Memory B cell (primary cell): ENCODE measurements at regions not wholly inside any gene's neighbourhood (a gene's known extent, or its start where the extent isn't known, plus 50 kb on each side); places are given as distances from the start of the nearest gene placed in this dataset.

Source experiments
- ATAC-seq: fragments of 150-1000 bp; cut with Tn5 transposase; 2 replicates; pipeline ENCODE4 v1.10.0; 2021; ENCODE audit warnings: low read depth, mild to moderate bottlenecking, moderate library complexity
- DNase-seq, 2 donors: peaks; one replicate each; pipeline ENCODE4 v3.0.0; 2022; ENCODE audit warnings: low spot score in 2 of 2
- H3K27ac Mint-ChIP-seq: one replicate; pipeline ENCODE4 v1.8.0; 2022; ENCODE audit warnings: mild to moderate bottlenecking, moderate library complexity, mixed read lengths
- H3K27me3 Mint-ChIP-seq: one replicate; pipeline ENCODE4 v1.8.0; 2022; ENCODE audit warnings: mixed read lengths
- H3K36me3 Mint-ChIP-seq: one replicate; pipeline ENCODE4 v1.8.0; 2022; ENCODE audit warnings: mild to moderate bottlenecking, mixed read lengths
- H3K4me1 Mint-ChIP-seq: one replicate; pipeline ENCODE4 v1.8.0; 2022; ENCODE audit warnings: mixed read lengths
- H3K4me3 Mint-ChIP-seq: one replicate; pipeline ENCODE4 v1.8.0; 2022; ENCODE audit warnings: mild to moderate bottlenecking, moderate library complexity, mixed read lengths
- H3K9me3 Mint-ChIP-seq: one replicate; pipeline ENCODE4 v1.8.0; 2022; ENCODE audit warnings: mixed read lengths

DNA sequence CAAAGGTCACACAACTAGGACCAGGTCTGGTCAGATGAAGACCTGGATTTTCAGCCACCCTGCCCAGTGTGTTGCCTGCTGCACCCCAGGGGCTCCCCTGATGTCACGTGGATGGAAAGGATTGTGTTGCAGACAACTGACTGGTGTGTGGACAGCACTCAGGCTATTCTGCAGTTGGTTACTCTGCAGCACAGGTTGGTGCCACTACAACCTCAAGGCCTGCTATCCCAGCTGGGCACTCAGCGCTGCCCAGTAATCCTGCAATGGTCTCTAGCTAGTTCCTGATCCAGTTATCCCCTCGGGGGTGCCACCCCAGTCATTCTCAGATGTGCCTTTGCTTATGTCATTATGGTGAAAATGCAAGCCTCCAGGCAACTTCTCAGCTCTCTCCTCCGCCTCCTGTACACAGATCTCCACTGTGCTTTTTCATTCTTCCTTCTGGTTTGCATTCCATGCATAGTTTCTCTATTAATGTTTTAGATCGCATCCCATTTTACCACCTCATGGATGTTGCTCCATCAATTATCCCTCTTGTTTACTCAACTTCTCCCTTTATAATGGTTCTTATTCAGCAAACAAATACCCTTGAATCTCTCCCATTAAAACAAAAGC, 503.2 kb upstream of the CAMK1G start:
- ATAC-seq: no peak
- no peak for DNase-seq
- H3K9me3 Mint-ChIP-seq: peaks cover 1% of the 10 kb centered on the region
- H3K4me1 Mint-ChIP-seq: no peaks in the 10 kb centered on the region
- H3K4me3 Mint-ChIP-seq: no peak overlapping the region
- H3K27me3 Mint-ChIP-seq: no peaks in the 10 kb centered on the region
- H3K36me3 Mint-ChIP-seq: no peaks in the 10 kb centered on the region
- H3K27ac Mint-ChIP-seq: no peak overlapping the region

DNA sequence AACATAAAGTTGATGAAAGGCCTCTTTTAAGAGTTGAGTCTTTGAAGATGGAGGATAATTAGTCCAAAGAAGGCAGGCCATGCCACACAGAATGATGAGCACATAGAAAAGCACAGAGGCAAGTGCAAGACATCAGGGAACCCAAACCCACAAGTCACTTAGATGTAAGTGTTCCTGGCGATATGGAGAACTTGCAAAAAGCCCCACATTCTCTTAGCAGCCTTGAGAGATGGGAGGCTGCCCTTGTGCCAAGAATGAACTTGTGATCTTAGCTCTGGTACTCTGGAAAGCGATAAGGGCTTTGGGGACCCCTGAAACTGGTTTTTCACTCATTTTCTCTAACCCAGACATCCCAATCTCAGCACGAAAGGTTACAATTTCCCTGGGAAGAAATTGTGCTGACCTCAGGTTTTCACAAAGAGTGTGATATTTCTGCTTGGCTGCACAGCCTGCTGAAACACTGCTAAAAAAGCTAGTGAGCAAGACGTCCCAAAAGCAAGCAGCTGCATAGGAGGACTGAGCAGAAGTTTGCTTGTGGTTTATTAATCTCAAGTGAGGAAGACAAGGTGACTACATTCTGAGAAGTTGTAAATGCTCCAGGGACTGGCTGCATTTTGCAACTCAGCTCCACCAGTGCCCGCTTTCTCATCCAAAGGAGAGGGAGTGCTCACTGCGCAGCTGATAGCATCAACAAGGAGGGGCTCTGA, 496.9 kb upstream of the CAMK1G start:
- Mint-ChIP-seq H3K4me1 (no peaks in the 10 kb centered on the region), H3K27ac (no peak overlapping the region), H3K9me3 (peaks cover 8% of the 10 kb centered on the region), H3K27me3 (no peaks in the 10 kb centered on the region), H3K36me3 (peaks cover 2% of the 10 kb centered on the region), H3K4me3 (no peak overlapping the region)
- ATAC-seq (no peak), DNase-seq (no peak)

DNA sequence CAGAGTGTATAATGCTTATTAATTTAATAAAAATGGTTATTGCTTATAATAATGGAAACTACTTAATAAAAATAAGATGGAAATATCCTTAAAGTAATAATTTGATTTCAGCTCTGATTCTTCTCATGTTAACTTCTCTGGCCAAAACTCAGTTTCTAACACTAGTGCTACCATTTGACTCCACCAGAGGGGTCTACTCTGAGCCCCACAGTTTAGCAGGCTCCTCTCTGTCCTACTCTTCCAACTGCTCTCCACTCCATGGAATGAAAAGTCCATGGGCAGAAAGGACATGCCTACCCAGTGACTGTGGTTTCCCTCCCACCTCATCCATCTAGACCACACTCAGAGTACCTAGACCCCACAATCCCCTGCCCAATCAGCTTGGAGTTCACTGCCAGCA, 489.1 kb upstream of the CAMK1G start:
- Mint-ChIP-seq H3K27me3 (no peaks in the 10 kb centered on the region), H3K27ac (no peak overlapping the region), H3K9me3 (peaks cover 8% of the 10 kb centered on the region), H3K4me3 (no peak overlapping the region), H3K36me3 (peaks cover 2% of the 10 kb centered on the region), H3K4me1 (no peaks in the 10 kb centered on the region)
- ATAC-seq: no peak
- DNase-seq: no peak

DNA sequence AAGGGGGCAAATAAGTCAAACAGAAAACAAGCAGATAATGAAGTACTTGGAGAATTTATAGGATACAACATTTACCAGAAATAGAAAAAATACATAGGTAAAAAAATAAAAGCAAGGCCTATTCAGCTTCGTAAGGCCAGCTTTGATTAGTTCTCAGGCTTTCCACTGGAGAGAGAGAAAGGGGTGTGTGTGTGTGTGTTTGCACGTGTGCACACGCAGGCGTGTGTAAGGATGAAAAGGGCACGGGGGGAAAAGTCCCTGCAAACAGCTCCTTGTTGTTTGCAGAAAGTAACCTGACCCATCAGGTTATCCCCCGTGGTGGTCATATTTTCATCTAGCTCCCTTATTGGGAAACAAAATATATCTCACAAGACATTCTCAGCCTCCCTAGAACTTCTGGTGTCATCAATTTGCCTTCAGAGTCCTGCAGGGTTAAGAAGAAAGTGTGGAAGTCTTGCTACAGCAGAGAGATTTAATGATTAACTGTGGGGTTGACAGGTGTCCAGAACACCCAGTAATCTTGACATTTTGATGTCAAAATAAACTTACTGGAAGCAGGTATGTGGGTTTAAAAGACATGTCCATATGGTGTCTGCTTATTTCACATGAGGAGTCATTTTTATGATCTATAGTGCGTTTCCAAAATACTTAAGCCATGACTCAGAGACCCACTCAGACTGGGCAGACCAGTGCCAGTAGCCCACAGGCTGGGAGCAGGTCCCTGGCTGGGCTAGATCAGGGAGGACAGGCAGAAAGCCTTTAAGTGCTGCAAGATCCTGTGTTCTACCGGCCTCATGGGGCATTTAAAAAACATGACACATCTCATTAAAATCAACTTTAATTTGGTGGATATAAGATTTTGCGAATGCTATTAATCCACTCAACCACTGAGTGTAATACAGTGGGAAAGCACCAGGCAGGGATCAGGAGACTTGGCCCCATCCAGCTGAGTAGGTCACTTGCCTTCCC, 487.6 kb upstream of the CAMK1G start:
- DNase-seq (no peak), ATAC-seq (no peak)
- Mint-ChIP-seq H3K4me1 (no peaks in the 10 kb centered on the region), H3K27ac (no peak overlapping the region), H3K4me3 (no peak overlapping the region), H3K36me3 (no peaks in the 10 kb centered on the region), H3K27me3 (no peaks in the 10 kb centered on the region), H3K9me3 (peaks cover 1% of the 10 kb centered on the region)

DNA sequence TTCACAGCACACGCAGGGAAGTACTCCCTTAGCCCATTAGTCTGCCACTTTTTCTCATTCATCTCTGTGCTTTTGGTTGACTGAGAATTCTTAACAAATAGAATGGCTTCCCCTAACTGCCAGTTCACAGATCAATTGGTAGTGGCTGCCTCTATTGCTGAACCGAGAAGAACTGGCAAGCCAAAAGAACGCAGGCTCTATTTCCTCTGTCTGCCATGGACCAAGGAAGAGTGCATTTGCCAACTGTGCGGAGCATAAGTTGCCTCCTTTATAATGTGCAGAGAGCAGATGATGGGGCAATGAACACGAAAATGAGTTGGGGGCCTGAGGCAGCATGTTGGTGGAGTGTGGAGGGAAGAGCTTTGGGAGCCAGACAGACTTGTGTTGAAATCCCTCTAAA, 483.1 kb upstream of the CAMK1G start:
- Mint-ChIP-seq H3K4me3 (no peak overlapping the region), H3K27me3 (no peaks in the 10 kb centered on the region), H3K27ac (no peak overlapping the region), H3K9me3 (no peaks in the 10 kb centered on the region), H3K4me1 (no peaks in the 10 kb centered on the region), H3K36me3 (no peaks in the 10 kb centered on the region)
- ATAC-seq (no peak), DNase-seq (no peak)

DNA sequence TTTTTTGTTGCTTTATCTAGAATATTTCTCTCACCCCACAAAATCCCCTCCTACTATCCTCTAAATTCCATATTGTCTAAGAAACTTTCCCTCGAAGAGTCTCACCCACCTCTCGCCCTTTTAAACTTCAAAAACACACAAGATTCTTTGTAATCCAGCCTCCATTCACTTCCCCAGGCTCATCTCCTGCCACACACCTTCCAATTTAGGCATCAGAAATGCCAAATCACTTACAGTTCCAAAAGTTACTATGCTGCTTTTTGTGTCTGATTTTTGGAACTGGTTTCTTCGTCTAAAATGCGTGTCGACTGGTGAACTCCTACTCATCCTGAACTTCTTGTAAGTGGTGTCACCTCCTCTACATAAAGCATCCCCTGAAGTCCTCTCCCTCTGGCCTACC, 482.4 kb upstream of the CAMK1G start:
- Mint-ChIP-seq H3K4me3 (no peak overlapping the region), H3K27me3 (no peaks in the 10 kb centered on the region), H3K4me1 (no peaks in the 10 kb centered on the region), H3K27ac (no peak overlapping the region), H3K9me3 (no peaks in the 10 kb centered on the region), H3K36me3 (no peaks in the 10 kb centered on the region)
- DNase-seq: no peak
- ATAC-seq: no peak

DNA sequence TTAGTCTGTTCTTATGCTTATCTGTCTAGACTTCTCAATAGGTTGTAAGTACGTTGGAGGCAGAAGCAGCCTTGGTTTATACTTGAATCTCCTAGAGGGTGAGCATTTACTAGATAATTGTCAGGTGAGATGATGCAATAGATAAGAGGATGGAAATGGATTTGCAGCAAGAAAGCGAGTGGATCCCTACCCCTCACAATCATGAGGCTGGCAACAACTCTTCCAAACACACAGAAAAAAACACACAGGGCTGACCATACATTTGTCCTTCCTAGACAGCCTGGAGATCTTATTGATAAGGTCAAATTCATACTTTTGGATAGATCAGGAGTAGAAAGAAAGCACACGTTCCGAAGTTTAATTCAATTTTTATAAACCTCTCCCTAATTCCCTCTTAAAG, 481.4 kb upstream of the CAMK1G start:
- H3K9me3 Mint-ChIP-seq: no peaks in the 10 kb centered on the region
- no peaks in the 10 kb centered on the region for H3K27me3 Mint-ChIP-seq
- ATAC-seq: no peak
- H3K4me1 Mint-ChIP-seq: no peaks in the 10 kb centered on the region
- H3K36me3 Mint-ChIP-seq: no peaks in the 10 kb centered on the region
- no peak overlapping the region for H3K4me3 Mint-ChIP-seq
- no peak overlapping the region for H3K27ac Mint-ChIP-seq
- no peak for DNase-seq

DNA sequence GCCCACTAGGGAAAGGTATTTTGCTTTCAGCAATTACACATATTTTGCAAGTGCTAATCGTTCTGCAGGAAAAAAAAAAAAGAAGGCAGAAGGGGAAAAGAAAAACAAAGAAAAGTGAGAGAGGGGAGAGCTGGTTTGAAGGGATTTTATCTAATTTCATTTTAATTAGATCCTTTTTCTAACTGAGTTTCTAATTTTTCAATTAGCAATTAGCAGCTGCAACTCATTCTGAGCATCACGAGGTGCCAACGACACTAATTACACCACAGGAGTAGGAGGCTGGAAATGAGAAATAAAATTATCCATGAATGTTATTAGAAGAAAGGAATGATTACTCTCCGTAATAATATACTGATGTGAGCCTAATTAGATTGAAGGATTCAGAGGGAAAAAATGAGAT, 481.0 kb upstream of the CAMK1G start:
- DNase-seq (no peak), ATAC-seq (no peak)
- no peaks in the 10 kb centered on the region for H3K27me3 Mint-ChIP-seq
- H3K27ac Mint-ChIP-seq: no peak overlapping the region
- no peaks in the 10 kb centered on the region for H3K36me3 Mint-ChIP-seq
- no peaks in the 10 kb centered on the region for H3K9me3 Mint-ChIP-seq
- H3K4me3 Mint-ChIP-seq: no peak overlapping the region
- H3K4me1 Mint-ChIP-seq: no peaks in the 10 kb centered on the region

DNA sequence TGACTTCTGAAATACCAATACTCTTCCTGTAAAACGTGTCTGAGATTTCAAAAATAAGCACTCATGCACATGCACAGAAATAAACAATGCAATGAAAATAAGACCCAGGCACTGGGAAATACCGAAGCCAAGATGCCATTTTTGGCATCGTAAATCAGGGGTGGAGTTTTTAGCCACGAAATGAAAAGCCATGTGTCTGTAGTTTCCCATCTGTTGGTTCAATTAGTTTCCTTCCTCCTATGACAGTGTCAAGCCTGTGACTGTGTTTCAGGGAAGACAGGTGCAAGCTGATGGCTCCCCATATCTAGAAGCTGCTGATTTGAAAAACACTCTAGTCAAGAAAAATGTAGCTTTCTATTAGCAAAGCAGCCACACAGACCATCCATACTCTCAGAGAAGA, 480.4 kb upstream of the CAMK1G start:
- Mint-ChIP-seq H3K27ac (no peak overlapping the region), H3K9me3 (no peaks in the 10 kb centered on the region), H3K36me3 (no peaks in the 10 kb centered on the region), H3K27me3 (no peaks in the 10 kb centered on the region), H3K4me3 (no peak overlapping the region), H3K4me1 (no peaks in the 10 kb centered on the region)
- ATAC-seq (no peak), DNase-seq (no peak)

DNA sequence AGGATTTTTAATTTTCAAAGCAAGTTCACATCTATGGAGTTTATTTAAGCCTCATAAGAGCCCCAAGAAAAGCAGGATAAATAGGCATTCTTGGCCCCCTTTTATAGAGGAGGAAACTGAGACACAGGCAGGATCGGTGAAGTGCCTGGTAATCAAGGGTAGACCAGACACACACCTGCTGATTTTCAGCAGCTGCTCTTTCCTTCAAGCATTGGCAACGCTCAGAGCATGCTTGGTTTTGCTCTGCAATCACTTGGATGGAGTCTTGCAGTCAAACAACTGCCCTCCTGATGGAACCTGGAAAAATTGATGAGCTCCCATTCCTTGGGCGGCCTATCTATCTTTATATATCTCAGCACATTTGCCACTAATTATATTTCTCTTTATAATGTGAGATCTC, 478.9 kb upstream of the CAMK1G start:
- H3K9me3 Mint-ChIP-seq: no peaks in the 10 kb centered on the region
- no peak overlapping the region for H3K4me3 Mint-ChIP-seq
- ATAC-seq: no peak

DNA sequence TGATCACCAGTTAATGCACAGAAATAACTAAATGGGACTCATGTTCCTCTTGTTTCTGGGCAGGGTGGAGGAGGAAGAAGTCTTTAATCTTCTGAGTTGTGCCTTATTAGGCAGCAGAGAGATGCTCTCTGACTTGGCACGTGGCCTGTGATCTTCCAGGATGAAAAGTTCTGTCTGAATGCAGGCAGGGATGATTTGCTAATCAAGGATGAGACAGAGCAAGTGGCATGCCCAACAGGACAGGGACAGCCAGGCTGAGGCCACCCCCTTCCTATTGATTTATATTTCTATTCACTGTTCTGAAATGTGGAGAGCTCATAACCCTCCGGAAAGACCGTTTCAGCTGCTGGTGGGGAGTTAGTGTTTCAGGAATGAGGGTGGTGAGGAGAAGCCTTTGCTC, 477.8 kb upstream of the CAMK1G start:
- H3K9me3 Mint-ChIP-seq: no peaks in the 10 kb centered on the region
- no peaks in the 10 kb centered on the region for H3K4me1 Mint-ChIP-seq
- DNase-seq (no peak), ATAC-seq (no peak)
- H3K27ac Mint-ChIP-seq: no peak overlapping the region
- no peaks in the 10 kb centered on the region for H3K36me3 Mint-ChIP-seq
- H3K4me3 Mint-ChIP-seq: no peak overlapping the region
- no peaks in the 10 kb centered on the region for H3K27me3 Mint-ChIP-seq

More for the DNA sequence above, 478.9 kb upstream of the CAMK1G start:
- no peaks in the 10 kb centered on the region for H3K4me1 Mint-ChIP-seq
- no peak for DNase-seq
- no peaks in the 10 kb centered on the region for H3K27me3 Mint-ChIP-seq
- H3K36me3 Mint-ChIP-seq: no peaks in the 10 kb centered on the region
- no peak overlapping the region for H3K27ac Mint-ChIP-seq

DNA sequence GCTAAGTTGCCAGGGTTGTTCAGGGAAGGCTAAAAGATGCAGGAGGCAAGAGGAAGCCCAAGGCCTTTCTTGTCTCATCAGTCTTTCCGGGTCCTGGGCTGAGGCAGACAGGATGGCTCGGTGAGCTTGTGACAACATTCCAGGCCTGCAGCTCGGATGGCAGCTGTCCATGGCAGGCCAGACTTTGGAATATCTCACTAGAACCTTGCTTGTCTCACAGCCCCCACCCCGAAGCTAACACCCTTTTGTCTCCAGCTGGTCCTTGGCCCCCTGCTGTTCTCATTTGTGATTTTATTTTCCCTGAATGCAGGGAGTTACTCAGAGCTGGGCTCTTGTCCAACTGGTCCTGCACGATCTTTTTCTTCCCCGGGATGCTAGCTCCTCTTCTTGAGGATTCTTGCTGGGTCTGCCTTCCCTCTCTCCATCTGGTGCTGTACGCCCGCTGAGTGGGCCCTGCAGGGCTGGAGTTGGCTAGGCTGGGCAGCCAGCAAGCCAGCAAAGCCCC, 477.2 kb upstream of the CAMK1G start:
- Mint-ChIP-seq H3K27me3 (no peaks in the 10 kb centered on the region), H3K4me3 (no peak overlapping the region), H3K9me3 (no peaks in the 10 kb centered on the region), H3K36me3 (no peaks in the 10 kb centered on the region), H3K4me1 (no peaks in the 10 kb centered on the region), H3K27ac (no peak overlapping the region)
- ATAC-seq (no peak), DNase-seq (no peak)

DNA sequence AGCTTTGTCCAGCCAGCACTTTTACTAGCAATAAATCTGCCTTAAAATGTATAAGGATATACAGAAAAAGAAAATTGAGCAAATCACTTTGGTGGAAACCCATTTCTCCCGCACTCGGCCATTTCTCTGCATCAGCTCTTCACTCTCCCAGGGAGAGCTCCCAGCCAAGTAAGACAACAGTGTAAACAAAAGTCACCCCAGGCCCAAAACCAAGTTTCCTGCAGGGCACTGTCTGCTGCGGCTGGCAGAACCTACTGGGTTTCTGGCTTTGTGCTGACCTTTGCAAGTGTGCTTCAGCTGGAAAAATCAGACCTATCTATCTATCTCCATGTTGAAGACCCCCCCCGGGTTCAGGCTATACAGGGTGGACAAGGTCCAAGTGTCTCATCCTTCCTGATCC, 476.7 kb upstream of the CAMK1G start:
- Mint-ChIP-seq H3K27ac (no peak overlapping the region), H3K36me3 (no peaks in the 10 kb centered on the region), H3K9me3 (no peaks in the 10 kb centered on the region), H3K27me3 (no peaks in the 10 kb centered on the region), H3K4me1 (no peaks in the 10 kb centered on the region), H3K4me3 (no peak overlapping the region)
- DNase-seq (no peak), ATAC-seq (no peak)

DNA sequence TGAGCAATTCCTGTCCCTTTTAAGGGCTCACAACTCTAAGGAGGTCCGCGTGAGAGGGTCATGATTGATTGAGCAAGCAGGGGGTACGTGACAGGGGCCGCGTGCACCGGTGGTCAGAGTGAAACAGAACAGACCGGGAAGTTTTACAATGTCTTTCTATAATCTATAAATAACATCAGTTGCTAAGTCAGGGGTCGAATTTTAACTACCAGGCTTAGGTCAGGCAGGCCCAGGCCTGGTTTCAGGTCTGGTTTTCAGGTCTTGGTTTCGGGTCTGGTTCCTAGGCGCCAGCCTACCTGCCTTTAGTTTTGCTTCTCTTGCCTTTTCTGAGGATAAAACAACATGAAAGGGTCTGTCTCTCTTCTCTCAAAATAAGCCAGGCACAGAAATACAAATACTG, 476.0 kb upstream of the CAMK1G start:
- no peak for DNase-seq
- Mint-ChIP-seq H3K4me3 (no peak overlapping the region), H3K36me3 (no peaks in the 10 kb centered on the region), H3K27ac (no peak overlapping the region), H3K27me3 (no peaks in the 10 kb centered on the region), H3K4me1 (no peaks in the 10 kb centered on the region), H3K9me3 (no peaks in the 10 kb centered on the region)
- ATAC-seq: no peak
